Stimulated activated CD4-positive, alpha-beta T cell treated with anti-CD3 and anti-CD28 coated beads, TNF-alpha, amount 100 ng/mL, for 48 hours (primary cell): ENCODE measurements at regions not wholly inside any gene's neighbourhood (a gene's known extent, or its start where the extent isn't known, plus 50 kb on each side); places are given as distances from the start of the nearest gene placed in this dataset.
"Not testable (repeated sequence)": the region's sequence is repeated elsewhere in the genome, so short reads cannot be mapped to it uniquely, and the experiment has no call there.

Experiments
- DNase-seq, 3 donors: peaks; one replicate each; pipeline ENCODE4 v3.0.0-alpha.2; 2020; ENCODE audit warnings: low read depth in 3 of 3

DNA sequence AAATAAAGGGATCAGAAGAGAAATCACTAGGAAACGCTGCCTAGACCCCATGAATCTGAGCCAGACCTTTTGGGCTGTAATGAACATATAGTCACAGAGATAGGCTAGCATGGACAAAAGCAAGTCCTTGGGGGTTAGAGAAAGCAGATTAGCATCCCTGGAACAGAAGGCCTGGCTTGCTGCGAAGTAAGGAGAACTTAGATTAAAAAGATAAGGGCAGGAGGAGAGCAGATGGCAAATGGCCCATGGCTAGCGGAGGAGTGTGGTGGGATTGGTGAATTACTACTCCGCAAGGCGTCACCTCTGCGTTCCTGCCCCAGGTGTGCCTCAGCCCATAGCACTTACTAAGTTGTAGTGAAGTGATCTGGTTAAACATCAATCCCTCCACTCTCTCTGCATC lies 92.3 kb upstream of the ZNF438 start:
- DNase-seq, result no peak

DNA sequence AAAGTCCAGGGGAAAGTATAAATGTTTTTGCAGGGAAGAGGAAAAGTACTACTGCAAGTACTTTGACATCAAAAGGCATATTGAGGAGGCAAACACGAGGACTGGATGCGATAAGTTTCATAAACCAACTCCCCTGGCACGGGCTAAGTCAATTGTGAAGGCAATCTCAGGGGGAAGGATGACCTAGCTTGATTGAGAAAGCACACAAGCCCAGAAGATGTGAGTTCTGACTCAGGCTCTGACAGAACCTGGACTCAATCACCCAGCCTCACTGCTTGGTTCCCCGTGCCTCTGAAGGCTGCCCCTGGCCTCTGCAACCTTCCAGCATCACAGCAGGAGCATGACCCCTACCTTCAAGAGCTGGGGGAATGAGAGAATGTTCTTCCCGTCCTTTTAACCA lies 93.2 kb upstream of the ZNF438 start:
- no peak for DNase-seq

DNA sequence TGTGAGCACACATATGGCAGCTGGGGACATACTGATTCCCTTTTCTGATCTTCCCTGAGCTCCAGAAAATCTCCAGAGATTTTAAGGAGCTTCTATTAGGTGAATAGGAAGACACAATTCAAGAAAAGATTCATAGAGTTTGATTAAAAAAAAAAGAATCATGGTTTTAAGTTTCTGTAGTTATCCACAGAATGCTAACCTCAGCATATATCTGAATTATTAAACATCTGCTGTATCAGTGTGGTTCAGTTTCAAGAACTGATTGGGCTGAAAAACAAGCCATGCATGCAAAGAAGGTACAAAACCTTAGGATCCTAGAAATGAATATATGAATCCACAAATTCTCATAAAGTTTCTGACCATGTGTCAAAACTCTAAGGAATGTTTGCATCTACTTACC lies 94.1 kb upstream of the ZNF438 start:
- DNase-seq, result no peak

DNA sequence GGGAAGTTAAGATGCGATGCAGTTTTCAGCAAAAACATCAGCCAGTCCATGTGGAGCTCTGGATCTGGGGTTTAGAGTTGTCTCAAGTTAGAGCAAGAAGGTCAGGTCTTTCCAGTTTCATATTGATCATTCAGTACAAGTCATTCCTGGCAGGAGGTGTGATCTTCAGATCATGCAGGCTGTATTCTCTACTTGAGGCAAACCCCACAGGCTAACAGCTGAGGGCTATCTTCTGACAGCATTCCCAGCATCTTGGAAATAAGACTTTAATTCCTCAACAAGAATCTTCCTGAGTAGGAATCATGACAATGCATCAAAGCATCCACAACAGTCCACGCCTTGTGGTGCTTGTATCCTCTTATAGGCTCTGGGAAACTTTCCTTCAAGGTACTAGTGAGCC lies 94.9 kb upstream of the ZNF438 start:
- no peak for DNase-seq

DNA sequence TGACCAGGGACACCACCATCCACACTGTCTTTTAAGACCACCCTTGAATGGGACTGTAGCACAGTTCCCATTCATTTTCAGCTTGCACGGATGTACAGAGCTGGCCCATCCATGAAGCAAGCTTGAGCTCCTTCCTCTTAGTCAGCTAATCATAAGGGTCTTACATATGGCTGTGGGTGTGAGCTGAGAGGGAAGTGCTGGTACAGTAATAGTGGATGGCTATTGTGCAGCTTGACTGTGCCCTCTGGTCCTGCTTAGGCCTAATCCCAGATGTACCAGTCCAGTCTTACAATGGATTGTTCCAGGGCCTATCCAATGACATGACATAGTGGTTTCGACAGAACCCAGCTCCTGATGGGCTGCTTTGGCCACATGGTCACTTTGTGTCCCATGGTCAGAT lies 96.9 kb upstream of the ZNF438 start:
- DNase-seq, result no peak

DNA sequence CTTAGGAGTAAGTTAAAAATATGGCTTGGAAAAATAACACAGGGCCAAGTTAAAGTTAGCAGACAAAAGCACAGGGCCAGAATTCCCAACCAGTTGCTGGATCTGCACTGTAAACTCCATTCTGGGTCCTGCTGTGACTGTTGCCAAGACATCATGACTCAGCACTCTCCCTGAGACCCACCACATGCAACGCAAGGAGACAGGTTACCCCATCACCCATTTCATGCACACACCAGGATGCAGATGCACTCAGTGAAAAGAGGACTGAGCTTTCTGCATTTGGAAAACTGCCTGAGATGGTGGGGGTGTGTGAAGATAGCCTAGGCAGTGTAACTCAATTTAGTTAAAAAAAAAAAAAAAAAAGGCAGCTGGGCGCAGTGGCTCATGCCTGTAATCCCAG lies 97.6 kb upstream of the ZNF438 start:
- no peak for DNase-seq

DNA sequence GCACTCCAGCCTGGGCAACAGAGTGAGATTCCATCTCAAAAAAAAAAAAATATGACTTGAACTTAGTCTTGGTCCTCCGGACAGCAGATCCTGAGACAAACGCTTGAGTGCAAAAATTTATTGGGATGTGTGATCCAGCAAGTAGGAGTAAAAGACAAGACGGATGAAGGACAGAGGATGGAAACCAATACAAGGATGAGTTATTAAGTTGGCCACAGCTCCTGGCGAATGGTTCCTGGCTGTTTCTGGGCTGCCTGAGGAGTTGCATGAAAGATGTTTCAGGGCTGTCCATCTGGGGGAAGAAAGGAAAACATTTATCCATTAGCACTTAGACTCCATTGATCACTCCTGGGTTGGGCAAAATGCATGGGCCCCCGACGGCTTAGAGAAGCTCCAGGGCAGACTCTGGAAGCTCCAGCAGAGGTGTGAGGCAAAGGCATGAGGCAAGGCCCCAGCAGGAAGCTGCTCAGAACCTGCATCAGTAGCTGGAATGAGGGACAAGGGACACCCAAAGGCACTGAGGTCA lies 98.3 kb upstream of the ZNF438 start:
- no peak for DNase-seq

DNA sequence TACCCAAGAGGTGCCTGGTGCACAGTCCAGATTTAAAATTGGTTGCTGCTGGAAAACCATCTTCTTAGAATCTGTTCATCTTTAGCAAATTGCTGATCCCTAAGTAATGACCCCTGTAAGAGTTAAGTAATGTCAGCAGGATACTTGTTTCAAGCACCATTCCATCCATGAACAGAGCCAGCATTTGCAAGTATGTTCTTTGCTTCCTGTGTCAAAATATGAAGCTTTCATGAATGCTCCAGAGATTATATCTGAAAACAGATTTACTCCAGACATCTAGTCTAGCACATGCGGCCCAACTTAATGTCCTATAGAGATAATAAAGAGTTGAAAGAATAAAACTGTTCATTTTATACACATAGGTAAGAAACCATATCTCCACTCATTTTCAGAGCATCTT lies 98.7 kb upstream of the ZNF438 start:
- no peak for DNase-seq

DNA sequence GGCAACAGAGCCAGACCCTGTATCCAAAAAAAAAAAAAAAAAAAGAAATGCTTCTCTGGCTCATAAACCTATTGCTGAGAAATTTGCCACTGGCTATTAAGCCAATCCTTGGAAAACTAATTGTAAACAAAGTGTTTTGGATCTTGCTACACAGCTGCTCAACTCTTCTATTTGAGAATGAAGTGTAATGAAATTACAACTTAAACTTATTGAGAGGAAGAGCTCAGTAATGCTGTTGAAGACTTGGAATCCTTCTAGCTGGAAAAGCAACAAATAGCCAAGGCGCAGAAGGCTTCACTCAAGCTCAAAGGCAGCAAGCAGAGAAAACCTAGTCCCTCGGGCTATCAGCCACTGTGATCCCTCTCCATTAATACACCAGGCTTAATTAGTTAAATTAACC lies 99.6 kb upstream of the ZNF438 start:
- DNase-seq, result no peak

DNA sequence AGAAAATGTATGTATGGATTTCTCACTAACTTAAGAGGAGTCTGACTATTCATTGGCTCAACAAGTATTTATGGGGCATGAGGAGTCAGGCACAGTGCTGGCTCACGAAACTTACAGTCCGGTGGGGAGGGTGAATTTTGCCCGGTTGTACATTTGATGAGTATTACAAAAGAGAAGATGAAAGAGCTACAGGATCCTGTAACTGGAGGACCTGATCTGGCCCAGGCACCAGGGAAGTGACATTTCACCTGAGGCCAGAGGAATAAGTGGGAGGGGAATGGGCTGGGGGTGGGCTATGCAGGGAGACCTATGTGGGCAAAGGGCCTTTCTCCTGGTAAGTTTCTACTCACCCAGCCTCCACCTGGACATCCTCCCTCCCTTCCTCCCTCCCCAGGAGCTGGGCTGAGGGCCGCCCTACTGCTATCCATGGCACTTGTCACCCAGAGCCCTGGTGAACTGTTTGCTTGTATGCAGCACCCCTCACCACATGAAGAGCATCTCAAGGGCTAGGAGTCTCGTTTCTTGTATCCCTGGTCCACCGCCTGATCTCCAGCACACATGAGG lies 101.1 kb upstream of the ZNF438 start:
- no peak for DNase-seq

DNA sequence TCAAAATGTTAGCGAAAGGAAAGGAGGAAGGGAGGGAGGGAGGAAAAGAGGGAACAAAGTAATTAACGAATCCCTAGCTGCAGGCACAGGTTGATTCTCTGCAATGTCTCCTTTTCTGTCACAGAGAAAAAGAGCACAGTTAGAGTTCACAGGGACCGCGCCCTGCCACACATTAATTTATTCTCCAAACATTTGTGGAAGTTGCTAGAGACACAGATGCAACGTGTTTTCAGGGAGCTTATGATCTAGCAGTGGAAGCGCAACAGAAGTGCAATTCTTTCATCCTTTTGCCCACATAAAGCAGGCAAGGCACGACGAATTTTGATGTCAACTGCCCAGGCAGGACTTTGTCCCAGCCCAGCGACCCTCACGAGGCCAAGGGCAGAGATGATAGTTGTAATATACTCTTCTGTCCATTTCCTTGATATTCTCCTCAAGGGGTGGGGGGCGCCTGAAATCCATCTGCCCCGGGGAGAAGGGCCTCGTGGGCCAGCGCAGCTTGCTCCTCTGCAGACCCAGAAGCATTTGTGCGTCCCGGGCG lies 101.7 kb upstream of the ZNF438 start:
- no peak for DNase-seq

DNA sequence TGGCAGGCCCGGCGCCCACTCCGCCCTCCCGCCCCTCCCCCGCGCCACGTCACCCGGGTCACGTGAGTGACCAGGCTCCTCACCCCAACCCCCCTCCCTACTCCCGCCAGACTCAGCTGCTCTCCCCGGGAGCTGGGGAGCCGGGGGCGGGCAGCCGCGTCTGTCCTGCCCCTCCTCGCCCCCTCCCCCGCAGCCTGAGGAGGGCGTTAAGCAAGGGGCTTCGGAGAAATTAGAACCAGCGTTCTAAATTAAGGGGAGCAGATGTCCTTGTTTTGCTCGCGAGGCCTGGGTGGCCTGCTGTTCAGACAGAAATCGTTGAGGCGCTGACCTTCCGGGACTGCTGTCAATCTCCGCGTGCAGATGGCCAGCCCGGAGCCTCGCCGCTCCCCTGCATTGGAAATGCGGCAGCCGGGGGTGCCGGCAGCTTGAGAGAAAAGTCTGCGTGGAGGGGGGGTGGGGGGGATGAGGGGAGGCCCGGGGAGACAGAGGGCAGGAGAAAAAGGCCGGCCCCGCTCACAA lies 102.2 kb upstream of the ZNF438 start:
- DNase-seq, result peak; percentile 35 to 77 (median 52)

DNA sequence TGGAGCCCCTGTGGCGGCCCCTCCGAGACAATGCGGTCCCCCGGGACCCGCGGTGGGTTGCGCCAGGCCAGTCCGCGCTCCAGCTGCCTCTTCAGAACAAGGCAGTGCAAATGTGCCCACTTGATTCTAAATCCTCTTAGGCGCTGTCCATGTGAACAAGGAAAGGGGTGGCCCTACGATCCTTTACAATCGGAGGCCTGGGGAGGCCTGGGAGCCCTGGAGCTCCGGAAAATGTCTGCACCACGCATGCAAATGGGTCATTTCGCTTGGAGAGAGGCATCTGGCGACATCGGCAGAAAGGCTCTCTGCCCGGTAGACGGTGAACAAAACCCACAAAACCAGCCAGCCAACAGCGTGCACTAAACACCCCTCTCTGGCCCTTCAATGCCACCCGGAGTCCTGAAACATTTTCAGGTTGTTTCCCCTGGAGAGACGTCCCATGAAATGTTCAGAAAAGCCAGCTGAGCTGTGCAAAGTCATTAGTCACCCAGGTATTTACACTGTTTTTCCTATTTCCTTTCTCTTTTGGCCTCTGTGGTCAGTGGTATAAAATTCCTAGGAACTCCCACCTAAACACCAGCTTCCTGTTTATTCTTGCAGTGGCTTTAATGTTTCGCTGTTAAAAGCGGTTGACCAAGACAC lies 102.8 kb upstream of the ZNF438 start:
- peak in 1 of 3 donors; percentile 10 for DNase-seq

DNA sequence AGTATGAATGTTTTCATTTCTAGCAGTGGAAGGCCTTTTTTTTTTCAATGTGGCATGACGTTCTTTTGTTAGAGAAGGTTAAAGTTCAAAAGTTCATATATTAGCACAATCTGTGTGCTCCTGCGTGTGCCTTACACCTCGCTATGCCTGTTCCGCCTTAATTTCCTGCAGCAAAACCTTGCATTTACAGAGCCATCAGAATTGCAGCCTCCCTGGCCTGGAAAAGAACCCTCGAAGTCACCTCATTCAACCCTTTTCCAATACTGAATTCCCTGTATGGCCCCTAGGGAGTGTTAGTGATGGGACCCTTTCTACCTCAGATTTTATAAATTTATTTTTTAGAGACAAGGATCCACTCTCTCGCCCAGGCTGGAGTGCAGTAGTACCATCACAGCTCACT lies 103.5 kb upstream of the ZNF438 start:
- DNase-seq, result no peak

DNA sequence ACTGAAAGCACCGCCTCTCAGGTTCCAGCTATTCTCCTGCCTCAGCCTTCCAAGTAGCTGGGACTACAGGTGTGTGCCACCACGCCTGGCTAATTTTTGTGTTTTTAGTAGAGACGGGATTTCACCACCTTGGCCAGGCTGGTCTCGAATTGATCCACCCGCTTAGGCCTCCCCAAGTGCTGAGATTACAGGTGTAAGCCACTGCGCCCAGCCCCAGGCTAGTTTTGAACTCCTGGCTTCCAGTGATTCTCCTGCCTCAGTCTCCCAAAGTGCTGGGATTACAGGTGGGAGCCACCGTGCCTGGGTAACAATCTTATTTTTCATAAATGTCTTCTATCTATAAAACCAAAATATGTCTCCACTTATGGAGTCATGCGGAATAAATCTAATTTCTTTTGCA lies 104.1 kb upstream of the ZNF438 start:
- DNase-seq, result not testable (repeated sequence)

DNA sequence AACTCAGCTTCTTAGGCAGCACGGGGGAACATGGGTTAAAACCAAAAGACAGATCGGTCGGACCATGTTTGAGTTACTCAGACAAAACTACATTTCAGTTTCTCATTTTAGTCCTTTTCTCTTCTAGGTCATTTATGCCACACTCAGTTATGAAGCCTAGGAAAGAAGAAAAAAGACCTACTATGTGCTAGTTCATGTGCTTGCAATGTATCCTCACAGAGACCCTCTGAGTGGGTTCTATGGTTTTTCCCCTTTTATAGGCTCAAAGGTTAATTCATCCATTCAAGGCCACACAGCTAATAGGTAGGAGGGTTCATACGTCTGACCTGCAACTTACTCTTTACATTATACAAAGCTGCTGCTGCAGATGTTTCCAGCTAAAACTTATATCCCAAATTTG lies 104.7 kb upstream of the ZNF438 start:
- DNase-seq, result no peak

DNA sequence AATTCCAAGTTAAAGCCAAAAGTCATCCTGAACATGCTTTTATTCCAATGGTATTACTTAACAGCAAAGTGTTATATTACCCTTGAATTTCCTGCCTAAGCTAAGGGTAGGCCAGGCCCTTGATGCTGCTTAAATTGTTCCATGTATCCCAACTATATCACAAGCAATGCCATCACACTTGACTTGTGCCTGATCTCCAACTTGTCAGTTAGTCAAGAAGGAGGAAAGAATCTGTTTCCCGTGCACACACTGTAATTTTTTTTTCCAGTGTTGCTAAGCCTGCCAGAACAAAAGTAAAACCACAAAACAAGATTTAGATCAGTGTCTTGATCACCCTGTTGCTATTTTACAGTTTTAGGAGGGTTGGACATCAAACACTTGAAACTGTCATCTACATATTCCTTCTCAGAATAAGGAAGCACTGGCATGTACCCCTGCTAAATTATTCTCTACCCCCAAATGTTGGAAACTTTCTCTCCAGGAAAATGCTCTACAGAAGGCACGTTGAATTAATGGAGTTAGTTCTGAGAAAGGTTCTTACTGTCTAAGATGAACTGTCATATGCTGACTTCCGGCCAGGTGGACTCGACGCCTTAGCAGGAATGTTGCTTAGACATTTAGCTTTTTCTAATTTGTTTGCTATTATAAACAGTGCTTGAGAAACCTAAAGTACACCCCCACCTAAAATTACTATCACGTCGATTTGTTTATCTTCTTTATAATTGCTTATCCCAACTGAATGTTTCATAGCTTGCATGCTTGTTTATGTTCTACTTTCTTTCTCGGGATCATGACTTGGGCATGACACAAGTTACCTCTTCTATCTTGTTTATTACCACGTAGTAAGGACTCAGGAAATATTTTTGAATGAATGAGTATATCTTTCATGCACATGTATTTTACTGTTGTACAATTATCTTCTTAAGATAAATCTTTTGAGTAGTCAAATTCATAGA lies 105.5 kb upstream of the ZNF438 start:
- no peak for DNase-seq

DNA sequence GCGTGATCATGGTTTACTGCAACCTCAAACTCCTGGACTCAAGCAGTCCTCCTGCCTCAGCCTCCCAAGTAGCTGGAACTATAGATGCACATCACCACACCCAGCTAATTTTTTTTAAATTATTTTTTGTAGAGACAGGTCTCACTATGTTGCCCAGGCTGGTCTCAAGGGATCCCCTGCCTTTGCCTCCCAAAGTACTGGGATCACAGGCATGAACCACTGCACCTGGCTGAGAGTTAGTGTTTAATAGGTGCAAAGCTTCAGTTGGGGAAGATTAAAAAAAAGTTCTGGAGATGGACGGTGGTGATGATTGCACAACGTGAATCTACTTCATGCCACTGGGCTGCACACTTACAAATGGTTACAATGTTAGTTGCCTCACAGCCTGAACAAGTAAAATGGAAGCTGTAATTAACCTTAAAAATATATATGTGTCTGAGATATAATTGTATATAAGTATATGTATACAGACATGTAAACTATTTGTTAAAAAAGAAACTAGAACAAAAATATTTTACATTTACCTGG lies 106.4 kb upstream of the ZNF438 start:
- DNase-seq, result no peak

DNA sequence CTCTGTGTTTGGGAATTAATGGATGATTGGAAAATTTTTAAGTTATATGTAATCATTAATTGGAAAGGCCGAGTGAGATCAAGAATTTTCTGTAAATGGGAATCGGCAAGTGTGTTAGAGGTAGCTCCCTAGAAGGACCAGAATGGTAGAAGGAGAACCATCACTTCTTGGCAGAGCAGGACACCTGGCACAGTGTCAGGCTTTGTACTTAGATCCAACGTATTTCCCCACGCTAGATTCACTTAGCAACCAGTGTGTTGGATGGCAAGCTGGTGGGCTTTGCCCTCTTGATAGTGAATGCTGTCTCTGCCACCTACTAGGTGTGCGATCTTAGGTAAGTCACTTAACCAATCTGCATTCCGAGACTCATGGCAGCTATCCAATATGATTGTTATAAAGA lies 107.8 kb upstream of the ZNF438 start:
- no peak for DNase-seq

DNA sequence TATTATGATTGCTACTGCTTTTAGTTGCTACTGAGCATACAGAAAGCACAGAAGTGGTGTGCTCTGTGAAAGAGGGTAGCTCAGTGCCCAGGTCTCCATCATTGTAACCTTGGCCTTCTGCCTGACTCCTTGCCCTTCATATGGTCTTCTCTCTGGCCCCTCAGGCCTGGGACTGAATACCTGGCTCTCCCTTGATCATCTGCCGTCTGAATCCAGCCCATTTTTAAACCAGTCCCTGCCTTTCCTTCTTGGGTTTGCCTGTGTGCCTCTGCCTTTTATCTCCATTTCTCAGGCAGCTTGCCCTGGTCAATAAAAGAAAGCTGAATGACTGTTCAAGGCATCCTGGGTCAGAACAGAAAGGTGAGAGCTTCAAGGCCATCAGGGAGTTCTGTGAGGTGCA lies 109.1 kb upstream of the ZNF438 start:
- DNase-seq, result no peak

DNA sequence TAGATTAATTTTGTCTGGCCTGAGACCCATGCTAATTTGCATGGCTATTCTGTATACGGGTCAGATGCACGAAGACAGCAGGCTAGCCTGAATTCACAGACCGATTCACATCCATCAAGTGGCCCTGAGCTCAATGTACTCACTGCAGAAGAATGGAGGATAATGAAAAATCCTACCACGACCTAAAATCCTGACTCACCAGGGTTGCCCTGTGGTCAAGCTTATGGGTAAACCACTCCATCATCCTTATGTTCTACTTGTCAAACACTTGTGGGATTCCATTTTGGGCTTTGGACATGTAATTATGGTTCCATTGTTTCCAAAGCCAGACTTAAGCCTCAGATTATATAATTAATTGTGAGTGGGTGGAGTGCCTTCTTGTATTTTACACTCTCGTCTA lies 110.4 kb upstream of the ZNF438 start:
- no peak for DNase-seq

DNA sequence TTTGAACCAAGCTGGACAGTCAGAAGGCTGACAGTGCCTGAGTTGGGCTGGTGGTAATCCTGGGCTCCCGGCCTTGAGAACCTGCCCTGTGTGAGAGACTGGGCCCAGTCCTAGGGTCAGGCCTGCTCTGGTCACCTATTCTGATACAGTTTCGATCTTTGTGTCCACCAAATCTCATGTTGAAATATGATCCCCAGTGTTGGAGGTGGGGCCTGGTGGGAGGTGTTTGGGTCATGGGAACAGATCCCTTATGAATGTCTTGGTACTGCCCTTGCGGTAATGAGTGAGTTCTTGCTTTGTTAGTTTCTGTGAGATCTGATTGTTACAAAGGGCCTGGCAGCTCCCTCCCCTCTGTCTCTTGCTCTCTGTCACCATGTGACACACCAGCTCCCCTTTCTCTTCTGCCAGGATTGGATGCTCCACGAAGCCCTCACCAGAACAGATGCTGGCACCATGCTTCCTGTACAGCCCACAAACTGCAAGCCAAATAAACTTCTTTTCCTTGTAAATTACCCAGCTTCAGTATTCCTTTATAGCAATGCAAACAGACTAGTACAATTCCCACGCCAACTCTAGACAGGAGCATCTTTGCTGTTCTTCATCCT lies 111.8 kb upstream of the ZNF438 start:
- DNase-seq, result no peak
